Parathyroid adenoma (tissue), 2 donors: ENCODE measurements at regions not wholly inside any gene's neighbourhood (a gene's known extent, or its start where the extent isn't known, plus 50 kb on each side); places are given as distances from the start of the nearest gene placed in this dataset.

Experiments
- H2AFZ ChIP-seq: fragments of 300-600 bp; sonication (generic); one replicate; pipeline ENCODE4 v1.7.0; 2017; ENCODE audit warnings: antibody characterized with exemption, mild to moderate bottlenecking
- H3K27ac ChIP-seq: fragments of 300-600 bp; sonication (generic); one replicate; pipeline ENCODE4 v1.7.0; 2017
- H3K27me3 ChIP-seq: fragments of 300-600 bp; sonication (generic); one replicate; pipeline ENCODE4 v1.7.0; 2017; ENCODE audit warnings: low read length; ENCODE audit not compliant: control insufficient read depth, insufficient read depth
- H3K36me3 ChIP-seq: fragments of 300-600 bp; sonication (generic); one replicate; pipeline ENCODE4 v1.7.0; 2017; ENCODE audit warnings: low read length; ENCODE audit not compliant: control insufficient read depth, insufficient read depth
- H3K4me1 ChIP-seq: fragments of 300-600 bp; sonication (generic); one replicate; pipeline ENCODE4 v1.7.0; 2017; ENCODE audit warnings: control low read depth
- H3K4me2 ChIP-seq: fragments of 300-600 bp; sonication (generic); one replicate; pipeline ENCODE4 v1.7.0; 2017; ENCODE audit warnings: low read length
- H3K4me3 ChIP-seq: fragments of 300-600 bp; sonication (generic); one replicate; pipeline ENCODE4 v1.7.0; 2017; ENCODE audit warnings: low read depth, low read length
- H3K79me2 ChIP-seq: fragments of 300-600 bp; sonication (generic); one replicate; pipeline ENCODE4 v1.7.0; 2017; ENCODE audit warnings: control low read depth
- H3K9ac ChIP-seq: fragments of 300-600 bp; sonication (generic); one replicate; pipeline ENCODE4 v1.7.0; 2017; ENCODE audit warnings: mild to moderate bottlenecking
- H3K9me3 ChIP-seq: fragments of 300-600 bp; sonication (generic); one replicate; pipeline ENCODE4 v1.7.0; 2017; ENCODE audit warnings: low read length; ENCODE audit not compliant: control insufficient read depth
- CTCF ChIP-seq: fragments of 300-600 bp; sonication (generic); IDR thresholded peaks from one replicate; pipeline ENCODE4 v1.7.0; 2017; ENCODE audit warnings: antibody characterized with exemption, mild to moderate bottlenecking
- donor health status: primary hyperparathyroidism.

- Histone ChIP-seq H3K27me3 (no peaks in the 10 kb centered on the region), H3K9ac (no peak overlapping the region), H3K4me3 (no peak overlapping the region), H2AFZ (no peak overlapping the region), H3K27ac (no peak overlapping the region), H3K79me2 (no peaks in the 10 kb centered on the region), H3K4me1 (no peaks in the 10 kb centered on the region), H3K4me2 (no peak overlapping the region), H3K36me3 (no peaks in the 10 kb centered on the region), H3K9me3 (no peaks in the 10 kb centered on the region)
- no peak for TF ChIP-seq CTCF
Observed at GRCh38 chr12:127054531-127054930, 1212.4 kb upstream of the TMEM132C start.

- no peaks in the 10 kb centered on the region for H3K79me2 ChIP-seq
- H3K36me3 ChIP-seq: no peaks in the 10 kb centered on the region
- H3K27ac ChIP-seq: no peak overlapping the region
- H3K27me3 ChIP-seq: no peaks in the 10 kb centered on the region
- H3K4me2 ChIP-seq: no peak overlapping the region
- no peak overlapping the region for H3K4me3 ChIP-seq
- no peak for TF ChIP-seq CTCF
- H3K9ac ChIP-seq: no peak overlapping the region
- no peak overlapping the region for H2AFZ ChIP-seq
- H3K9me3 ChIP-seq: no peaks in the 10 kb centered on the region
- no peaks in the 10 kb centered on the region for H3K4me1 ChIP-seq
Observed at GRCh38 chr12:127060310-127060847, 1206.6 kb upstream of the TMEM132C start.

GRCh38 chr12:127060933-127061332 is 1206.0 kb upstream of the TMEM132C start:
- Histone ChIP-seq H3K9ac (no peak overlapping the region), H3K4me3 (no peak overlapping the region), H3K27me3 (no peaks in the 10 kb centered on the region)

GRCh38 chr12:127063339-127064072 is 1203.5 kb upstream of the TMEM132C start:
- Histone ChIP-seq H3K79me2 (no peaks in the 10 kb centered on the region), H3K36me3 (no peaks in the 10 kb centered on the region), H2AFZ (no peak overlapping the region), H3K4me3 (no peak overlapping the region), H3K27me3 (no peaks in the 10 kb centered on the region), H3K4me2 (no peak overlapping the region), H3K9ac (no peak overlapping the region), H3K4me1 (no peaks in the 10 kb centered on the region), H3K27ac (no peak overlapping the region), H3K9me3 (no peaks in the 10 kb centered on the region)
- no peak for TF ChIP-seq CTCF

More at GRCh38 chr12:127060933-127061332, 1206.0 kb upstream of the TMEM132C start:
- H3K9me3 ChIP-seq: no peaks in the 10 kb centered on the region
- H3K27ac ChIP-seq: no peak overlapping the region
- TF ChIP-seq CTCF: no peak
- no peaks in the 10 kb centered on the region for H3K79me2 ChIP-seq
- H2AFZ ChIP-seq: no peak overlapping the region
- no peaks in the 10 kb centered on the region for H3K36me3 ChIP-seq
- no peaks in the 10 kb centered on the region for H3K4me1 ChIP-seq
- no peak overlapping the region for H3K4me2 ChIP-seq

GRCh38 chr12:127064207-127064606 is 1202.8 kb upstream of the TMEM132C start:
- Histone ChIP-seq H3K79me2 (no peaks in the 10 kb centered on the region), H2AFZ (no peak overlapping the region), H3K27me3 (no peaks in the 10 kb centered on the region), H3K4me3 (no peak overlapping the region), H3K27ac (no peak overlapping the region), H3K36me3 (no peaks in the 10 kb centered on the region), H3K9me3 (no peaks in the 10 kb centered on the region), H3K4me2 (no peak overlapping the region), H3K4me1 (no peaks in the 10 kb centered on the region), H3K9ac (no peak overlapping the region)
- no peak for TF ChIP-seq CTCF
